ENCODE measurements at regions not wholly inside any gene's neighbourhood (a gene's known extent, or its start where the extent isn't known, plus 50 kb on each side); places are given as distances from the start of the nearest gene placed in this dataset.
A peak's percentile ranks its signal among the peaks of the same experiment; 100 is the strongest.
"Not testable (repeated sequence)": the region's sequence is repeated elsewhere in the genome, so short reads cannot be mapped to it uniquely, and the experiment has no call there.

- Mint-ChIP-seq H3K27me3 (no peaks in the 10 kb centered on the region), H3K4me1 (ENCODE audit: low read depth) (peaks cover 17% of the 10 kb centered on the region), H3K27ac (no peak overlapping the region), H3K9me3 (ENCODE audit: low read depth) (peaks cover 7% of the 10 kb centered on the region), H3K4me3 (ENCODE audit: low read depth) (no peak overlapping the region), H3K36me3 (ENCODE audit: insufficient read depth) (peaks cover 2% of the 10 kb centered on the region)
- TF ChIP-seq CTCF (IDR thresholded peaks at IDR 0.05; ENCODE audit: unreplicated experiment) = no peak
- DNase-seq (ENCODE audit: low spot score, unreplicated experiment) = no peak
Measured at GRCh38 chr6:27038498-27038897, 209.0 kb upstream of the PRSS16 start.

- Mint-ChIP-seq H3K36me3 (ENCODE audit: insufficient read depth) (peaks cover 3% of the 10 kb centered on the region), H3K27me3 (no peaks in the 10 kb centered on the region), H3K4me1 (ENCODE audit: low read depth) (peaks cover 10% of the 10 kb centered on the region), H3K27ac (no peak overlapping the region), H3K4me3 (ENCODE audit: low read depth) (no peak overlapping the region), H3K9me3 (ENCODE audit: low read depth) (peaks cover 10% of the 10 kb centered on the region)
- no peak for DNase-seq (ENCODE audit: low spot score, unreplicated experiment)
- no peak for TF ChIP-seq CTCF (IDR thresholded peaks at IDR 0.05; ENCODE audit: unreplicated experiment)
Measured at GRCh38 chr6:27040244-27041042, 207.1 kb upstream of the PRSS16 start.

DNA sequence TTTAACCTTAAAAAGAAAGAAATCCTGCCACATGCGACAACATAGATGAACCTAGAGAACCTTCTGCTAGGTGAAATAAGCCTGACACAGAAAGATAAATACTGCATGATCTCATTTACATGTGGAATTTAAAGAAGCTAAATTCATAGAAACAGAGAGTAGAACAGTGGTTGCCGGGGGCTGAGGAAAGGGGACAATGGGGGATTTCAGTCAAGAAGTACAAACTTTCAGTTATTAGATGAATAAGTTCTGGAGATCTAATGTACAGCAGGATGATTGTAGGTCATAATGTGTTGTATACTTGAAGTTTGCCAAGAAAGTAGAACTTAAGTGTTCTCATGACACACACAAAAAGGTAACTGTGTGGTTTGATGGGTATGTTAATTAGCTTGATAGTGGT, 204.3 kb upstream of the PRSS16 start:
- Mint-ChIP-seq H3K36me3 (ENCODE audit: insufficient read depth) (peaks cover 5% of the 10 kb centered on the region), H3K4me1 (ENCODE audit: low read depth) (peaks cover 14% of the 10 kb centered on the region), H3K27ac (no peak overlapping the region), H3K9me3 (ENCODE audit: low read depth) (peaks cover 16% of the 10 kb centered on the region), H3K27me3 (no peaks in the 10 kb centered on the region), H3K4me3 (ENCODE audit: low read depth) (no peak overlapping the region)
- TF ChIP-seq CTCF (IDR thresholded peaks at IDR 0.05; ENCODE audit: unreplicated experiment) = no peak
- DNase-seq (ENCODE audit: low spot score, unreplicated experiment) = no peak

GRCh38 chr6:27045131-27045530, 202.4 kb upstream of the PRSS16 start:
- H3K36me3 Mint-ChIP-seq (ENCODE audit: insufficient read depth); DNase-seq (ENCODE audit: low spot score, unreplicated experiment); H3K4me3 Mint-ChIP-seq (ENCODE audit: low read depth); H3K27ac Mint-ChIP-seq; H3K4me1 Mint-ChIP-seq (ENCODE audit: low read depth); H3K27me3 Mint-ChIP-seq: not testable (repeated sequence)
- H3K9me3 Mint-ChIP-seq (ENCODE audit: low read depth) = peaks cover 16% of the 10 kb centered on the region

DNA sequence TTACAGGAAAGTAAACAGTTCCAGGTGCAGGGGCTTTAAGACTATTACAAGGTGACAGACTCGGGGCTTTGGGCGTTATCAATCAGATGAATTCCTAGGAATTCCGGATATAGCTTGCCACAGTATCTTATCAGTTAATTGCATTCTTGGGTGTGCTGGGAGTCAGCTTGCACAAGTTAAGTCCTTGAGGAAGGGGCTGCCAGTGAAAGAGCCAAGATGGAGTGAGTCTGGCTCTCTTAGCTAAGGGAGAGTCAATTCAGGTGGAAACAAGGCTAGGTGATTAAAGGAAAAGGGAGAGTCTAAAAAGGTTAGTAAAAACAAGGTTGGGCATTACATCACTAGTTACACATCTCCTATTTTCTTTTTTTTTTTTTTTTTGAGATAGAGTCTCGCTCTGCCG, 199.8 kb upstream of the PRSS16 start:
- not testable (repeated sequence) for H3K4me1 Mint-ChIP-seq (ENCODE audit: low read depth); DNase-seq (ENCODE audit: low spot score, unreplicated experiment); H3K27me3 Mint-ChIP-seq; H3K36me3 Mint-ChIP-seq (ENCODE audit: insufficient read depth)
- H3K9me3 Mint-ChIP-seq (ENCODE audit: low read depth) = peaks cover 11% of the 10 kb centered on the region
- H3K4me3 Mint-ChIP-seq (ENCODE audit: low read depth) = peak overlapping the region; percentile 25
- peak overlapping the region; percentile 98 for H3K27ac Mint-ChIP-seq

- no peak for DNase-seq (ENCODE audit: low spot score, unreplicated experiment)
- Mint-ChIP-seq H3K36me3 (ENCODE audit: insufficient read depth) (peaks cover 2% of the 10 kb centered on the region), H3K27me3 (no peaks in the 10 kb centered on the region), H3K9me3 (ENCODE audit: low read depth) (peaks cover 6% of the 10 kb centered on the region), H3K27ac (peak overlapping the region; percentile 29), H3K4me1 (ENCODE audit: low read depth) (peaks cover 5% of the 10 kb centered on the region), H3K4me3 (ENCODE audit: low read depth) (peak overlapping the region; percentile 37)
- no peak for TF ChIP-seq CTCF (IDR thresholded peaks at IDR 0.05; ENCODE audit: unreplicated experiment)
Measured at GRCh38 chr6:27049863-27050781, 197.4 kb upstream of the PRSS16 start.

DNA sequence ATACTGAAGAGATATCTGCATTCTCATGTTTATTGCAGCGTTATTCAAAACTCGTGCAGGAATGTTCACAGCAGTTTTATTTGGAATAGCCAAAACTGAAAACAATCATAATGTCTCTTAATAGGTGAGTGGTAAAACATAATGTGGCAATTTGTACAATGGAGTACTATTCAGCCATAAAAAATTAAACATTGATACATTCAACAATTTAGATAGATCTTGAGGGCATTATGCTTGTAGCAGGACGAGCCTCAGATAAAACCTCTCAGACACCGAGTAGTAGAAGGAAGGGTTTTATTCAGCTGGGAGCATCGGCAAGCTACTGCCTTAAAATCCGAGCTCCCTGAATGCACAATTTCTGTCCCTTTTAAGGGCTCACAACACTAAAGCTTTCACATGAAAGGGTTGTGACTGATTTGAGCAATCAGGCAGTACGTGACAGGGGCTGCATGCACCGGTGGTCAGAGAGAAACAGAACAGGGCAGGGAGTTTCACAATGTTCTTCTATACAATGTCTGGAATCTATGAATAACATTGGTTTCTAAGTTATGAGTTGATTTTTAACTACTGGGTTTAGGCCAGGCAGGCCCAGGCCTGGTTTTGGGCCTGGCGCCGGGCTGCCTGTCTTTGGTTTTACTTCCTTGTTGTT, 195.3 kb upstream of the PRSS16 start:
- not testable (repeated sequence) for H3K36me3 Mint-ChIP-seq (ENCODE audit: insufficient read depth); H3K27ac Mint-ChIP-seq; H3K27me3 Mint-ChIP-seq; H3K4me3 Mint-ChIP-seq (ENCODE audit: low read depth); DNase-seq (ENCODE audit: low spot score, unreplicated experiment); H3K9me3 Mint-ChIP-seq (ENCODE audit: low read depth); H3K4me1 Mint-ChIP-seq (ENCODE audit: low read depth)

All from progenitor cell of endocrine pancreas (in vitro differentiated cells).